ENCODE measurements at regions not wholly inside any gene's neighbourhood (a gene's known extent, or its start where the extent isn't known, plus 50 kb on each side); places are given as distances from the start of the nearest gene placed in this dataset.
A peak's percentile ranks its signal among the peaks of the same experiment; 100 is the strongest.
"Not testable (repeated sequence)": the region's sequence is repeated elsewhere in the genome, so short reads cannot be mapped to it uniquely, and the experiment has no call there.

DNA sequence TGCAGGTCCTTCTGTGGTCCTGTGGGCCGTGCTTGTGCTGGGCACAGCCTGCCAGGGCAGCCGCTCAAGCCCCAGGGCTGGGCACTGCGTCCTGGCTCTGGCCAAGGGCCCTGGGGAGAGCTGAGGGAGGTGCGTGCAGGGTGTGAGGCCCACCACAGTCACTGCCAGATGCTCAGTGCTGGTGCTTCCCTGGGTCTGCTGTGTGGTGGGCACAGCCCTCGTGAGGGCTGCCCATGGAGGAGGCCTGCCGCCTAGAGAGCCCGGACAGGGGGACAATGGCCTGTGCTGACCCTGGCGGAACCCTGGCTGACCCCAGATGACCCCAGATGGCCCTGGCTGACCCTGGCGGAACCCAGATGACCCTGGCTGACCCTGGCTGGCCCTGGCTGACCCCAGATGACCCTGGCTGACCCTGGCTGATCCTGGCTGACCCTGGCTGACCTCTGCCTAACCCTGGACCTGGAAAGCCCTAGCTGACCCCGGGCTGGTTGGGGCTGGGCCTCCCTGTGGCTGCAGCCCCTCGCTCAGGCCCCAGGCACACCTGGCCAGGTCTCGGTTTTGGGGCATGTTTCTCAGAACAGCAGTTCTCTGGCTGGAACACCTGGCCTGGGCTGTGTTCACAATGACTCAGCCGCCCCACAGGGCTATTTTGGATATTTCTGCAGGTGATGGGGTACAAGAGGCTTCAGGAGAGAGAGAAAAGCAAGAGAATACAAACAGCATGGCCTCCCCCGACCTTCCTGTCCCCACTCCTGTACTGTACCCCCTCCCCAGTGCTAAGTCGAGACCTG lies 55.4 kb downstream of the TMEM121 start:
- DNase-seq (ENCODE audit: low spot score): peak; percentile 65
- no peak for TF ChIP-seq CTCF (IDR thresholded peaks at IDR 0.05; ENCODE audit: extremely low read depth, missing control alignments)

GRCh38 chr14:105582639-105583038 lies 56.3 kb downstream of the TMEM121 start:
- DNase-seq (ENCODE audit: low spot score): peak; percentile 26
- TF ChIP-seq CTCF (IDR thresholded peaks at IDR 0.05; ENCODE audit: extremely low read depth, missing control alignments): no peak

DNA sequence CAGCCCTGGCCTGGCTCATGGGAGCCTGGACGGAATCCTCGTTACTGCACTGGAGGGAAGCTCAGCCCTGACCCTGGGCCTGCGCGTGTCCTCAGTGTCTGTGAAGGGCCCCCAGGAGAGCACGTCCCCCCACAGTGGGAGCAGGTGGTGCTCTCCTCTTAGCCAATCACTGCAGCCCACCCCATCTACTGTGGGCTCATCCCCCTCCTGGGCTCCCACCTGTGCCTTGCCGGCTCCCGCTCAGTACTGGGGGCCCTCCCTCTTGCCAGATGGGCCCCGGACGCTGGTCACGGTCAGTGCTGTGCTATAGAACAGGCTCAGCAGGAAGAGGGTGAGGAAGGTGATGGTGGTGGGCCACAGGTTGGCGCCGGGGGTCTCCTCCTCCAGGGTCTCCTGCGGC lies 57.5 kb downstream of the TMEM121 start:
- DNase-seq (ENCODE audit: low spot score): not testable (repeated sequence)

GRCh38 chr14:105585290-105585689 lies 58.9 kb downstream of the TMEM121 start:
- DNase-seq (ENCODE audit: low spot score): not testable (repeated sequence)

- peak; percentile 36 for DNase-seq (ENCODE audit: low spot score)
- peak; percentile 17 for TF ChIP-seq CTCF (IDR thresholded peaks at IDR 0.05; ENCODE audit: extremely low read depth, missing control alignments)
Measured at GRCh38 chr14:105585722-105586121, 59.3 kb downstream of the TMEM121 start.

DNA sequence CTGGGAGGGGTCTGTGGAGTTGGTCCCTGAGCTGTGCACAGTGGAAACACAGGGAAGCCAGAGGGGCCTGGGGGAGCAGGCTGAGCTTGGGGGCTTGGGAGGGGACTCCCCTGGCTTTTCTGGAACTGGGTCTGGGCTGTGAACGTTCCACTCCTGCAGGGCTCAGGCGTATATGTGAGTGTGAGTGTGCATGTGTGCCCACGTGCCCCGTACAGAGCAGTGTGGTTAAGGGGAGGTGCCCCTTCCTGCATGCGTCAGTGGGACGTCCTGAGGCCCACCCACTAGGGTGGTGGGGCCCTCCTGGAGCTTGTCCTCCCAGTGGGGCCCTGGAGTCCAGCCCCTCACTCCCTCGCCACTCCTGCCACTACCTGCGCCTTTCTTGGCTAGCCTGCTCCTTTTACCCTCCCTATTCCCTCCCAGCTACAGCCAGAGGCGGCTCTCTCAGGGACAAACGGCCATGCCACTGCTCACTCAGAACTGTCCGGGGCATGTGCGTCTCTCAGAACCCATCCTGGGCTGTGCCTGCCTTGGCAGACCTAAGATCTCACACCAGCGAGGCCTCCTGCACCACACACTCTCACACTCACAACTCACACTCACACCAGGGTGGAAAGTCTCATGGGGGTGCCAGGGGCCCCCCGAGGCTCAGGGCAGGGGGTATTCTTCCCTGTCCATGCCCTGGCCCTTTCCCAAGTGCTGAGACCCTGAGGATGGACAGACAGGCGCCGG lies 59.9 kb downstream of the TMEM121 start:
- not testable (repeated sequence) for DNase-seq (ENCODE audit: low spot score)

DNA sequence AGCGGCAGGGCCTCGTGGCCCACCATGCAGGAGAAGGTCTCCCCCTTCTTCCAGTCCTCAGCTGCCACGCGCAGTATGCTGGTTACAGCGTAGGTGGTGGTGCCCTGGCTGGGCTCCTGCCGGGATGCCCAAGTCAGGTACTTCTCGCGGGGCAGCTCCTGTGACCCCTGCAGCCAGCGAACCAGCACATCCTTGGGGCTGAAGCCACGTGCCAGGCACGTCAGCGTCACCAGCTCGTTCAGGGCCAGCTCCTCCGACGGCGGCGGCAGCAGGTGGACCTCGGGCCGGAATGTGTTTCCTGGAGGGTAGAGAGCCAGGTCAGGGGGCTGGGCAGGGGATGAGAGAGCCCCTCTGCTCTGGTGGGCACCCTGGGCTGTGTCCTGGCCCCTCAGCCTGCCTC lies 60.7 kb downstream of the TMEM121 start:
- DNase-seq (ENCODE audit: low spot score): not testable (repeated sequence)

DNA sequence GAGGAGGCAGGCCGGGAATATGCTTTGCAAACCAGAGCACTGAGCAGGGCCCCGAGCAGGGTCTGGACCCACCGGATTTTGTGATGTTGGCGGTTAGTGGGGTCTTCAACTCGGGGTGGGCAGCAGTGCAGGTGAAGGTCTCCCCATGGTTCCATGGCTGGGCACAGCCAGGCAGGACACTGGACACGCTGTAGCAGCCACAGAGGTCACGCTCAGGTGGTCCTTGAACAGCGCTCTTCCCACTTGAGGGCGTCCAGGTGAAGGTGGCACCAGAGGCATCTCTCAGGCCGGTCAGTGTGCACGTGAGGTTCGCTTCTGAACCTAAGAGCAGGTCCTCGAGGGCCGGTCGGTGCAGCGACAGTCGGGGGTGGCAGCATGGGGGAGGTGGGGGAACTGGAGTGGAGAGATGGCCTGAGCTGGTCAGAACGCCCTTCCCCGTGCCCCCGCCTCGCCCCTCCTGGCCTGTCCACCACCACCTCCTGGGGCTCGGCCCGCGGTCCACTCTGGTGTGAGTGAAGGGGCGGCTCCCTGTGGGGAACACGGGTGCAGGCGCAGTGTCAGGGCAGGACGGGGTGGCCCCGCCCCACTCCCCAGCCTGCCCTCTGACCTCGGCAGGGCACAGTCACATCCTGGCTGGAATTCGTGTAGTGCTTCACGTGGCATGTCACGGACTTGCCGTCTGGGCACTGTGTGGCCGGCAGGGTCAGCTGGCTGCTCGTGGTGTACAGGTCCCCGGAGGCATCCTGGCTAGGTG lies 61.3 kb downstream of the TMEM121 start:
- not testable (repeated sequence) for DNase-seq (ENCODE audit: low spot score)

- peak; percentile 23 for DNase-seq (ENCODE audit: low spot score)
- TF ChIP-seq CTCF (IDR thresholded peaks at IDR 0.05; ENCODE audit: extremely low read depth, missing control alignments): no peak
Measured at GRCh38 chr14:105588236-105588860, 62.0 kb downstream of the TMEM121 start.

Data from GM20000 (cell line).